AG20443 (cell line): ENCODE measurements at regions not wholly inside any gene's neighbourhood (a gene's known extent, or its start where the extent isn't known, plus 50 kb on each side); places are given as distances from the start of the nearest gene placed in this dataset.
"Not testable (repeated sequence)": the region's sequence is repeated elsewhere in the genome, so short reads cannot be mapped to it uniquely, and the experiment has no call there.

Experiments used
- DNase-seq: peaks from one replicate; pipeline ENCODE4 v3.0.0; 2012; ENCODE audit warnings: low spot score, mixed read lengths

- DNase-seq = not testable (repeated sequence)
These were observed 129.8 kb upstream of the MB21D2 start for GRCh38 chr3:193047461-193047860.

- no peak for DNase-seq
These were observed 130.5 kb upstream of the MB21D2 start for GRCh38 chr3:193048127-193048526.

DNA sequence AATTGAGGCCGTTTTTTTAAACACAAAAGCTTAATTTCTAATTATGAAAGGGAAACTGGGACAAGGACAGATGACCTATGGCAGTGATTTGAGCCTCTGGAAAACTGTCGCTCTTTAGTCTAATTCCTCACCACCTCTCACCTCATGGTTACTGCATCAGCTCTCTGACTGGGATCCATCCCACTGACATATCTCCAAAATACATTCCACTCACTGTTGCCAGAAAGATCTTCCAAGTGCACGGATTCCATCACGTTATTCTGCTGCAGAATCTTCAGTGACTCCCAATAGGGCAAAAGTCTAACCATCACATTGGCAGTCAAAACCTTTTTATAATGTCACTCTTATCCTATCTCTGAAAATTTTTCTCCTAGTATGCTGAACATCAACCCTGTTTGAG is 132.3 kb upstream of the MB21D2 start:
- DNase-seq = no peak

GRCh38 chr3:193051314-193051713 is 133.7 kb upstream of the MB21D2 start:
- no peak for DNase-seq

- DNase-seq = no peak
These were observed 134.8 kb upstream of the MB21D2 start for GRCh38 chr3:193052354-193053045.

- DNase-seq = no peak
These were observed 135.4 kb upstream of the MB21D2 start for GRCh38 chr3:193053046-193053435.

DNA sequence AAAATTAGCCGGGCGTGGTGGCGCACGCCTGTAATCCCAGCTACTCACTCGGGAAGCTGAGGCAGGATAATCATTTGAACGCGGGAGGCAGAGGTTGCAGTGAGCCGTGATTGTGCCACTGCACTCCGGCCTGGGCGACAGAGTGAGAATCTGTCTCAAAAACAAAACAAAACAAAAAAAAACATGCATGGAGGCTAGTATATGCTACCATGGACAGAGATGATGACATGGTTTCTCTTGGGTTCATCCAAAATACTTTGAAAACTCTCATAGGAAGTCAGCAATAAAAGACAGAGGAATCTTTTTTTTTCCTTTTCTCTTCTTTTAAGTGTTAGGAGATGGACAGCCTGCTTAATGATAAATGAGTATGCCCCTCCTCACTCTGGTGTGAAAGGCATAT is 137.7 kb upstream of the MB21D2 start:
- DNase-seq = no peak

DNA sequence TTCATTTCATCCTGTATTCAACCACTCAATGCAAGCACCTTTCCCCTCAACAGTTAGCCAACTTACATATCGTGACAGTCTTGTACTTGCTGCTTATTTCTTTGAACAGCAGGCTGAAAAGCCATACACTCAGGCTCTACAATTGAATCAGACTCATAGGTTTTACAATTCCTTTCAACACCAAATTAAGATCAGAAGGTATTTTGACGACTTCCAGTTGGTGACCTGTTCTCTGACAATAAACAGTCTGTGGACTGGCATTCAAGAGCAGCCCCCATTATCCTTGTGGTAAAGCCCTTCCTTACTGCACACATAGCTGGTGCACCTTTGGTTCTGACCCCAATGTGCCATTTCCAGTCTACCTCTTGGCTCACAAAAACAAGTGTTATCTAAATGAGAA is 140.0 kb upstream of the MB21D2 start:
- DNase-seq = no peak

GRCh38 chr3:193060748-193061546 is 143.3 kb upstream of the MB21D2 start:
- DNase-seq = no peak

DNA sequence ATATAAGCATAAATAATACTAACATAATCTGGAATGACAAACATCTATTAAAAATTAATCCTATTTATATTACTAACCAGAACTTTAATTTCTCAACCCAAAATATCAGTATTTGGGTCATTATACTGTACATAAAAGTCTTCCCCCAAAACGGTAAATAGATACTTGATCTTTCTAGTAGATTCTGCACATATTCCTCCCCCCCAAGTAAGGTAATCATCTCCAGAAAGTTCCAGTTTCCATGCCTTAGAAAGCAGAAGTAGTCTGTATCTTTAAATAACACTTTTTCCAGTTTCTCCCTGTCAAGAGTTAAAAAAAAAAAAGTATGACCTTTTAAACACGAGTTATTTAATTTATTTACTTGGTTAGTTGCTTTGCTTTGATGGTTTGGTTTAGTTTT is 150.7 kb upstream of the MB21D2 start:
- no peak for DNase-seq

- DNase-seq = not testable (repeated sequence)
These were observed 152.1 kb upstream of the MB21D2 start for GRCh38 chr3:193069732-193070131.

DNA sequence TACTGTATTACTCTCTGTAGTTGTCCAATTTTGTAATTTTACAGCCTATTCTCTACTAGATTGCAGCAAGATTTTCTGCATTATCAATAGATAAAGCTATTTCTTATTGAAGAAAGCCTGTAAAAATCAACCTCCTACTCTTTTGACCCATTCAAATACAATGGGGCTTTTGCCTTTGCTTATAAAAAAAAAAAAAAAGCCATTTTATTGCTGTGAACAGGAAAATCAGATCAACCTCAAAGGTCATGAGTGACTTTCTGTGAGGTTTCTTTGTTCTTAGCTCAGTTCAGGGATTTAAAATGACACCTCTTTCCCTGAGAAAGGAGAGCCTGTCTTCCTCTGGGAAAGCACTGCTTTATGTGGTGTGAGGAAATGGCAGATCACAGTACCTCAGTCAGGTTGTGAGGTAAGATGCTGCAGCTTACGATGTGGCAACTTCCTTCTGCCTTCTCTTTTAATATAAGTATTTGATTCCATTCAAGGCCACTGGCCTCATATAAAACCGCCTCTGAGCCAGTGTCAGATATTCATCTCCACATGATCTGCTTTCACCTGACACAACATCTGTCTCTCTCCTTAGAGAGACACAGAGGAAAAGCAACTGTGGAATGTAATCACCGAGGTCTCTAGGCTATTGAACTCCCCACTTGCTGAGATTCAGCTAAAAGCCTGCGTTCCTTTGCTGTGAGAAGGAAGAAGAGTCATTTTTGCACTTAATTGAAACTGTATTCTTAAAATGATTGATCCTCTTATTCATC is 161.5 kb upstream of the MB21D2 start:
- no peak for DNase-seq

DNA sequence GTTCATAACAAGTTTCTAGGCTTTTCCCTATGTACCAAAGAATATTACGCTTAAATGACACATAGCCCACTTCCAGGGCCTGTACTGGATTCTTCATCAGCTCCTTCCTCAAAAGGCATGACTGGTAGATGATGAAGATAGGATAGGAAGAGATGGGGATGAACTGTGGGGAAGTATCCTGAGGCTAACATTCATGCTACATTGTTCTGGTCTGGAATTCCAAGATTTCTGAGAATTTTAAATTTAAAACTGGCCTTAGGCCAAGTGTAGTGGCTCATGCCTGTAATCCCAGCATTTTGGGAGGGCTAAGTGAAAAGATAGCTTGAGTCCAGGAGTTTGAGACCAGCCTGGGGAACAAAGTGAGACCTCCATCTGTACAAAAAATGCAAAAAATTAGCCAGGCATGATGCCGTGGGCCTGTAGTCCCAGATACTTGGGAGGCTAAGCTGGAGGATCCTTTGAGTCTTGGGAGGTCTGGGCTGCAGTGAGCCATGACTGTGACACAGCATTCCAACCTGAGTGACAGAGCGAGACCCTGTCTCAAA is 160.1 kb upstream of the PLAAT1 start:
- DNase-seq = no peak

- no peak for DNase-seq
These were observed 155.4 kb upstream of the PLAAT1 start for GRCh38 chr3:193085655-193086054.

- DNase-seq = no peak
These were observed 154.3 kb upstream of the PLAAT1 start for GRCh38 chr3:193086681-193087080.

DNA sequence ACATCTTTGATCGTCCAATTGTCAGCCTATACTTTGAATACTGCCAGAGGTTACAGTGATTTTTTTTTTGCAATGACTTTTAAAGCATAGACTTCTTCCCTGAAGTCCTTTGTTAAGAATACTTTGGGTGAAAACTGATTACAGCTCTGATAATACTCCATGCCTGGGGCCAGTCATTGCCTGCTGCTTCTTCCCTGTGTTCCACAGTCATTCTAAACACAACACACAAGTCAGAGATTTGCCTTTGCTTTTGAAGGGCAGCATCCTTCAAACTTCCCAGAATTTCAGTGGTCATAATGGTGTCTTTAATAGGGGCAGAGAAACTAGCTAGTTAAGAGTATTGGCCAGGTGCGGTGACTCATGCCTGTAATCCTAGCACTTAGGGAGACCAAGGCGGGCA is 153.7 kb upstream of the PLAAT1 start:
- no peak for DNase-seq

GRCh38 chr3:193095366-193095765 is 145.7 kb upstream of the PLAAT1 start:
- no peak for DNase-seq

DNA sequence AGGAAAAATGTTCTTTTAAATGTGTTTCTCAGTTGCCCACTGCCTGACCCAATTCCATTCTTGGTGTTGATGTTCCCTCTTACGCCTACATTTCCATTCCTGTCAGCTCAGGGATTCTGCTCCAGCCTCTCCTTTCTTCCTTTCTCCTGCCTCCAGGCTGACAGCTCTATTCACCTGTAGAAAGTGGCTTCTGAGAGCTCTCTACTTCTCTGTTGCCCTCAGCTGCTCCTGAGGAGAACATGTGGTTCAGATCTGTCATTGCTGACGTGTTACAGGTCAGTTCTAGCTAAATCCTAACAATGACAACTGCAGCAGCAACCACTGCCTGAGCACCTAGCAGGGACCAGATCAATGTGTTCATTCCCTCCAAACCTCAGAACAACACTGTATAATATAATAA is 144.9 kb upstream of the PLAAT1 start:
- DNase-seq = no peak

DNA sequence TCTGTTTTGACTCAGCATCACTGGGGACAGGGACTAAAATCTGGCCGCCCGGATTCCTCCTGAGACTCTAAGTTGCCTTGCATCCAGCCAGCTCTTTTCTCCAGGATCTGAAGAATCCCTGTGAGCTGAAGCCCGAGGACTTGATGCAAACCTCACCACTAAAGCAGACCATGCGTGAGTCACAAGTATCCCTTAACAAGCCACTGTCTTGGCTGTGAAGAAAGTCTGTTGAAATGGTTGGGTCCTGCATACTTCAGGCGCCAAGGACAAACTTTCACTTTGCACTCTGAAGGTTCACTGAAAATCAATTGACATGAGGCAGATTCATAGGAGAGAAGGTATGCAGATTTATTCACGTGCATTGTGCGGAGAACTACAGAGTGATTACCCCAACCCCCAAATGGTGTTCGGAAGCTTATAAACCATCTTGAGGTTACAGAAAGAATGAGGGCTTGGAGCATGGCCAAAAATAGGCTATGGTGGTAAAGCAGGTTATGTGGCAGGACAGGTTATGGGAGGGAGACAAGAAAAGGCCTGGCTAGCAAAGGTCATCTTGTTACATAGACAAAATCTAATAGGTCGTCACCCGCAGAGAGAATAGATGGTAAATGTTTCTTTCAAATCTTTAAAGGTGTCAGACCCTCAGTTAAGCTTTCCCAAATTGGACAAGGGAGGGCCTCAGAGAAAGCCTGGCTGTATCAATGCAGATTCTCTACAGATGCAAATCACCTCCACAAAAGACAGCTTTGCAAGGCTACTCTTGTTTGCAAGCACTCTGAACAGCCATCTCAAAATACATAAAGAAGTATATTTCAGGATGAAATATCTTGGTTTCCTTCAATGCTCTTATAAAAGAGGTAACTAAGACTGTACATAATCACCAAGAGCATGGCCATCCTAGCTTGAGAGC is 126.3 kb upstream of the PLAAT1 start:
- DNase-seq = no peak

- no peak for DNase-seq
These were observed 124.2 kb upstream of the PLAAT1 start for GRCh38 chr3:193116871-193117270.

GRCh38 chr3:193118907-193119306 is 122.1 kb upstream of the PLAAT1 start:
- DNase-seq = no peak

GRCh38 chr3:193119926-193120325 is 121.1 kb upstream of the PLAAT1 start:
- no peak for DNase-seq
